HG02943 (cell line): ENCODE measurements at regions not wholly inside any gene's neighbourhood (a gene's known extent, or its start where the extent isn't known, plus 50 kb on each side); places are given as distances from the start of the nearest gene placed in this dataset.
"Not testable (repeated sequence)": the region's sequence is repeated elsewhere in the genome, so short reads cannot be mapped to it uniquely, and the experiment has no call there.

ENCODE experiments used
- ATAC-seq: cut with Tn5 transposase; IDR thresholded peaks from one replicate; pipeline ENCODE4 v1.9.1; 2021; ENCODE audit warnings: mild to moderate bottlenecking, low read depth, moderate library complexity; ENCODE audit not compliant: unreplicated experiment

DNA sequence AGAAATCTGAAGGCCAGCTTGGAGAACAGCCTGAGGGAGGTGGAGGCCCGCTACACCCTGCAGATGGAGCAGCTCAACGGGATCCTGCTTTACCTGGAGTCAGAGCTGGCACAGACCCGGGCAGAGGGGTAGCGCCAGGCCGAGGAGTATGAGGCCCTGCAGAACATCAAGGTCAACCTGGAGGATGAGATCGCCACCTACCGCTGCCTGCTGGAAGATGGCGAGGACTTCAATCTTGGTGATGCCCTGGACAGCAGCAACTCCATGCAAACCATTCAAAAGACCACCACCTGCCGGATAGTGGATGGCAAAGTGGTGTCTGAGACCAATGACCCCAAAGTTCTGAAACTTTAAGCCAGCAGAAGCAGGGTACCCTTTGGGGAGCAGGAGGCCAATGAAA is 318.4 kb downstream of the ZFHX3 start:
- not testable (repeated sequence) for ATAC-seq

DNA sequence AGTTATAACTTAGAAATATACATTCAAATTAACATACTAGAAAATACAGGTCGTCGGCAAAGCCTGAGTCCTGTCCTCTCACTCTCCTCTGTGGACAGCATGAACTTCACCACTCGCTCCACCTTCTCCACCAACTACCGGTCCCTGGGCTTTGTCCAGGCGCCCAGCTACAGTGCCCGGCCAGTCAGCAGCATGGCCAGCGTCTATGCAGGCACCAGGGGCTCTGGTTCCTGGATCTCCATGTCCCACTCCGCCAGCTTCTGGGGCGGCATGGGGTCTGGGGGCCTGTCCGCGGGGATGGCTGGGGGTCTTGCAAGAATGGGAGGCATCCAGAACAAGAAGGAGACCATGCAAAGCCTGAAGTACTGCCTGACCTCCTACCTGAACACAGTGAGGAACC is 319.4 kb downstream of the ZFHX3 start:
- ATAC-seq = no peak

- ATAC-seq = no peak
These were observed 320.4 kb downstream of the ZFHX3 start for GRCh38 chr16:72727565-72727964.

- ATAC-seq = no peak
These were observed 322.3 kb downstream of the ZFHX3 start for GRCh38 chr16:72725643-72726042.

DNA sequence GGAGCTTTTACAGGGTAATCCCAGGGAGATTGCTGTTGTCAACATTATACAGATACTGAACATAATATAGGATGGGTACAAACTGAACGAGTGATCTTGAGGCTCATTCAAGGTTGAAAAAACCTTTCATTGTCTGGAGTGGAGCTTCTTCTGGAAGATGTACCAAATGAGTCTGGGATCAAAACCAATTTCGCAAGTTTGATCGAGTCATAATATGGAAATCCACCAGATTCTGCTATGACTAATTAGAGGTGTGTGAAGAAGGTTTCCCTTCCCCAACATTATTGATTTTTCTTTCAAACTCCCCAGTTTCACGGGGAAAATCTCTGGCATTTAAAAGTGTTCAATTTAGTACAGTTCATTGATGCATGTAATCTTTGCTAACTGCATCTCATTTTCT is 324.1 kb downstream of the ZFHX3 start:
- no peak for ATAC-seq

GRCh38 chr16:72722552-72722951 is 325.4 kb downstream of the ZFHX3 start:
- ATAC-seq = no peak

DNA sequence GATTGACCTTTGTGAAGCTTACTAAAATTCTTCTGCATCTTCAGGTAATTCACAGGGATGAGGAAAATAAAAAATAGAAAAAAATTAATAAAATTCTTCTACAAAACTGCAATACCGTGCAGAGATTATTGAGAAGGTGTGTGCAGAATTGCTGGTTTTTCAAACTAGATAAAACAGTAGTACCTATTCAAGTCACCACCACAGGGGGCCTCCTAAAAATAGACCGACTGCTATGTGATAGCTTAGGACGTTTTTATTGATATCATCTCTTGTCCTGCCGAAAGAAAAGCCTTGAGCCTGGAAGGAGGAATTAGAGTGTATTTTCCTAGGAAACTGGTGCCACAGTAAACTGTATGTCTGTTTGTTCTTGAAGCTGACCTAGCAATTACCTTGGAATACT is 325.9 kb downstream of the ZFHX3 start:
- no peak for ATAC-seq

DNA sequence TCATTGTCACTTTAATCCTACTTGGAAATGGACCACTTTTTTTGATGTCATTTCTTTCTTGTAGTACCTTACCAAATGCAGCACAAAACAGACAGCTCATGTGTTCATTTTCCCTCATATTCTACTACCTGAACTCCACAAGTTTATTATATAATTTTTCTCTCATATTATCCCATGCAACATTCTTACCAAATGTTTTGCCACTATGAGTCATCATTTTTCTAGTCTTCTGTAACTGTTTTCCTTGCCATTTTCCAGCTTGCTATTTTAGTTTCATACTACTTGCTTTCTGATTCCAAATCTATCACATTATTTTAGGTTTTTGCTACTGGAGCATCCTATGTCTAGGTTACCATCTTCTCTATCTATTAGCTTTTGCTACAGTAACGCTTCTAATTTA is 332.7 kb downstream of the ZFHX3 start:
- no peak for ATAC-seq

GRCh38 chr16:72711823-72712222 is 336.1 kb downstream of the ZFHX3 start:
- no peak for ATAC-seq

DNA sequence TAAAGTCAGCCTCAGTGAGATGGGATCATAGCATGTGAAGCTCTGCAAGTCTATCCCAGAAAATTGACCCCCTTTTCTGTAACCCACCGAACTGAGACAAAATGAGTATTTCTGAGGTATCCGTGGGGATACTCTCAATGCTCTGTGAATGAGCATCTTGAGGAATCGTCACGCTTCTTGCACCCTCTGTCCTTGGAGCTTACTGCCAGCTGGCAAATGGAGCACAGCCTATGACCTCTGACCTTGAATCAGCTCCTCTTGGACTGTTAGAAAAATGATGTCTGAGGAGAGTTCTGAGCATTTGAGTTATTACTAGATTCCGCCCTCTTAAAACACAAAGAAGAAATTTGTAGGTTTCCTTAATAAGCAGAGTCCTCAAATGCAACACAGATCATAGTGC is 342.1 kb downstream of the ZFHX3 start:
- ATAC-seq = no peak

- ATAC-seq = no peak
These were observed 343.1 kb downstream of the ZFHX3 start for GRCh38 chr16:72704746-72705372.

- ATAC-seq = no peak
These were observed 358.1 kb downstream of the ZFHX3 start for GRCh38 chr16:72689851-72690250.

- no peak for ATAC-seq
These were observed 367.2 kb downstream of the ZFHX3 start for GRCh38 chr16:72680732-72681131.

DNA sequence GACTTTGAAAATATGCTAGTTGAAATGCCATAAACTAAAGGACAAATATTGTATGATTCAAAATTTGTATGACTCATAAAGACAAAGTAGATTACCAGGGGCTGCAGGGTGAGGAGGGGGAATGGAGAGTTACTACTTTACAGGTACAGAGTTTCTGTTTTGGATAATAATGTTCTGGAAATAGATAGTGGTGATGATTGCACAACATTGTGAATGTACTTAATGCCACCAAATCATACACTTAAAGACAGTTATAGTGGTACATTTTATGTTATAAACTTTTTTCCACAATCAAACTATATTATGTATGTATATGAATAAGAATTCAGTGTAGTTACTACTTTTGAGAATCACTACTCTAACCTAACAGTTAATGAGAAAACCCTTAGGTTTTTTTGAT is 368.1 kb downstream of the ZFHX3 start:
- no peak for ATAC-seq

- no peak for ATAC-seq
These were observed 370.1 kb downstream of the ZFHX3 start for GRCh38 chr16:72677662-72678447.

- ATAC-seq = no peak
These were observed 374.8 kb downstream of the ZFHX3 start for GRCh38 chr16:72673118-72673517.

DNA sequence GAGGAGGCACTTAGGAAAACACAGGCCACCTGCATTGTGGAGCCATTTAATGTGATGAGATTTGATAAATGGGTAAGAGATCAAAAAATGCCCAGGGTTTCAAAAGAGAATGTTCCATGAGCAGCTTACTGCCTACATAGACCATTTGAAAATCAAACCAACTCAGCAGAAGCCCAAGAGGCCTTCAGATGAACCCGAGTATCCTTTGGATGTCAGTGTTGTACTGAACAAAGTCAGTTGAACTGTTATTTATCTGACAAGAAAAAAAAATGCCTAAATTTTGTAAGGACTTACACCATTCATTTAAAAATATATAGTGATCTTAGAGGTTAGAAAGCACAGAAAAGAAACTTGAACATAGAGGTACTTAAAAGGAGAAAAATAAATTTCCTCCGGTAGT is 381.7 kb downstream of the ZFHX3 start:
- ATAC-seq = no peak

GRCh38 chr16:72665701-72666100 is 382.2 kb downstream of the ZFHX3 start:
- ATAC-seq = no peak

DNA sequence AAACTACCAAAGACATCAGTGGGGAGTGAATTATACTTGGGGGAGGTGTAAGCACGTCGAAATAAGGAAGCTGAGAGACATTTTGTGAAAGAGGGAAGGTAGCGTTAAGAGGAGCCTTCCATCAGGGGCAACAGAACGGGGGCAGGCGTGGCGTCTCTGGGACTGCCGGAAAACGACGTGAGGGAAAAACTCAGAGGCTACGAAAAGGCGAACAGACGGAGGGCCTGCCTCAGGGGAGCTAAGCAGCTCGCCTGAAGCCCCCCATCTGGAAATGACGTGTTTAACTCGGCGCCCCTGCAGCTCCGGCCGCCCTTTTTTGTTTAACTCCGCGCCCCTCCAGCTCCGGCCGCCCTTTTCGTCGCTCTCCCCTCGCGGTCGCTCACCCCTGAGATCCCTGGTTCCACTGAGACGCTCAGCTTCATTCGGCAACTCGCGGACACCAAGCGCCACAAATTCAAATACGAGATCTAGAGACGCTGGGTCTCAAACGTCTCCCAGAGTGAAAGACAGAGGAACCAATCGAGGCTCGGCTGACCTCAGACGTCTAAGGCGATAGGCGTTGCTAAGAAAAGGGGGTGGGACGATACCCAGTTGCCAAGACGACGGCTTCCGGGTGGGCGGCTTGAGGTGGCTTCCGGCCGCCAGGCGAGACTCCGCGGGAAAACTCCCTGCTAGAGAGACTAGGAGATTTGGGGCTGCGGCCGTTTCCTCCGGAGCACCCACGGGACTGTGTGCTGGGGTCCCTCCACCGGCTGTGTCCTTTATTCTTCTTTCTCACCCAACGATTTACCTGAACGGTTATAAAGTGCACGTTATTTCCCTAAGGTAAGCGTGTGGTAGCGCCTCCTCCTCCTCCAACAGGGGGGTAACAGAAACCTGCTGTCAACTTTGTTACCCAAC is 383.2 kb downstream of the ZFHX3 start:
- peak; percentile 99 for ATAC-seq

DNA sequence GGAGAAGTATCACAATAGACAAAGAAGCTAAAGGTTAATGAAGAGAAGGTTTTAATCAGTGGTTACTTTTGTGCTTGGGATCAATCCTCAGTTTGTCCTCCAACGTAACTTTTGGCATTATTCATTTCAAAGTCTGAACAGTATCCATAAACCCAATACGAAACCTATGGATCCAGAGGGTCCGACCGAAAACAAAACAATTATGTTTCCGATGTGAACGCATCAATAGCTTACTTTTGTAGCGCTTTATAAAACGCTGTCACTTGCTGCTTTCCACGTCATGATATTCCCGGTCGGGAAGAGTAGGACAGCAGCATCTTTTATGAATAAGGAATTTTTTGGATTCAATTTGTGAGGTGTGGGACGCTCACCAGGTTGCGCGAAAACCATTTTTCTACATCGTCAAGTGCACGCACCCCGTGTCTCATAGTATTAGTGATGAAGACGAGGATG is 383.8 kb downstream of the ZFHX3 start:
- ATAC-seq = no peak
